B cell (primary cell): ENCODE measurements at regions not wholly inside any gene's neighbourhood (a gene's known extent, or its start where the extent isn't known, plus 50 kb on each side); places are given as distances from the start of the nearest gene placed in this dataset.

Source experiments
- ATAC-seq: fragments of 200-7000 bp; cut with Tn5 transposase; one replicate; pipeline ENCODE4 v1.10.0; 2021; ENCODE audit warnings: low read depth, mild to moderate bottlenecking, moderate number of reproducible peaks, moderate library complexity
- CTCF ChIA-PET: fragments of 350-600 bp; sonication (Branson Sonifier 250); formaldehyde crosslinking; loops from one replicate; lab custom pipeline; 2021; ENCODE audit warnings: antibody characterized with exemption, inconsistent platforms; lab: Charles Lee
- POLR2A ChIA-PET: fragments of 350-600 bp; sonication (Branson Sonifier 250); formaldehyde crosslinking; loops from one replicate; lab custom pipeline; 2021; ENCODE audit warnings: antibody characterized with exemption; lab: Charles Lee
- DNase-seq: peaks from one replicate; pipeline ENCODE4 v3.0.0; 2013
- H2AFZ ChIP-seq: 2 replicates; pipeline ENCODE4 v1.6.1; 2012; ENCODE audit warnings: mild to moderate bottlenecking, low read depth, low read length; ENCODE audit not compliant: insufficient read depth, poor library complexity, severe bottlenecking
- H3K27ac ChIP-seq, 2 donors: 1 replicate in 1 of 2; 2 replicates in 1 of 2; pipeline ENCODE4 v1.5.1; 2012 to 2013; ENCODE audit warnings: low read length in 2 of 2, mild to moderate bottlenecking in 2 of 2, moderate library complexity in 1 of 2
- H3K27me3 ChIP-seq, 4 experiments: fragments of 200-600 bp in 1 of 4; sonication (generic) in 1 of 4; replicated peaks in 1 of 4; 1 replicate in 2 of 4; 2 replicates in 2 of 4; pipeline versions ENCODE4 v1.6.1 to v1.7.0; 2013 to 2016; ENCODE audit warnings: low read length in 3 of 4, mild to moderate bottlenecking in 2 of 4, mixed read lengths in 1 of 4, moderate library complexity in 1 of 4; ENCODE audit not compliant: insufficient read depth in 4 of 4, control insufficient read depth in 3 of 4; ENCODE audit errors: control extremely low read depth in 1 of 4
- H3K36me3 ChIP-seq, 2 experiments: replicated peaks in 1 of 2; 1 replicate in 1 of 2; 2 replicates in 1 of 2; pipeline versions ENCODE4 v1.6.1 to v1.7.1; 2013; ENCODE audit warnings: low read length in 1 of 2; ENCODE audit not compliant: insufficient read depth in 2 of 2, control insufficient read depth in 1 of 2; ENCODE audit errors: control extremely low read depth in 1 of 2, extremely low read depth in 1 of 2
- H3K4me1 ChIP-seq, 2 donors: fragments of 200-600 bp in 1 of 2; sonication (generic) in 1 of 2; 1 replicate in 1 of 2; 2 replicates in 1 of 2; pipeline versions ENCODE4 v1.5.1 to v1.6.1; 2013 to 2017; ENCODE audit warnings: low read length in 2 of 2; ENCODE audit not compliant: control insufficient read depth in 2 of 2, insufficient read depth in 2 of 2
- H3K4me2 ChIP-seq: replicated peaks from 2 replicates; pipeline ENCODE3; 2012; ENCODE audit warnings: mild to moderate bottlenecking, low read depth, low read length; ENCODE audit not compliant: poor library complexity, severe bottlenecking
- H3K4me3 ChIP-seq, 5 experiments: fragments of 200-600 bp in 1 of 5; sonication (generic) in 1 of 5; 1 replicate in 3 of 5; 2 replicates in 2 of 5; pipeline versions ENCODE4 v1.5.1 to v1.7.0; 2011 to 2016; ENCODE audit warnings: low read length in 4 of 5, mild to moderate bottlenecking in 4 of 5, low read depth in 2 of 5, control low read depth in 1 of 5, moderate library complexity in 1 of 5; ENCODE audit not compliant: insufficient read depth in 1 of 5; ENCODE audit errors: control extremely low read depth in 1 of 5, extremely low read depth in 1 of 5
- H3K79me2 ChIP-seq: fragments of 200-600 bp; sonication (generic); one replicate; pipeline ENCODE4 v1.6.0; 2016; ENCODE audit warnings: low read length; ENCODE audit not compliant: control insufficient read depth, insufficient read depth
- H3K9ac ChIP-seq: fragments of 200-600 bp; sonication (generic); 2 replicates; pipeline ENCODE4 v1.6.1; 2017; ENCODE audit warnings: mild to moderate bottlenecking, low read length, moderate library complexity
- H3K9me3 ChIP-seq, 3 donors: one replicate each; pipeline versions ENCODE4 v1.6.1 to v1.7.1; 2013; ENCODE audit warnings: low read length in 2 of 3; ENCODE audit not compliant: control insufficient read depth in 2 of 3, insufficient read depth in 1 of 3; ENCODE audit errors: control extremely low read depth in 1 of 3
- H4K20me1 ChIP-seq: 2 replicates; pipeline ENCODE4 v1.6.0; 2012; ENCODE audit warnings: mild to moderate bottlenecking, low read length; ENCODE audit not compliant: insufficient read depth, control insufficient read depth, poor library complexity, severe bottlenecking
- H3K27ac Mint-ChIP-seq: one replicate; pipeline ENCODE4 v1.8.0; 2021; ENCODE audit warnings: mixed read lengths
- H3K27me3 Mint-ChIP-seq: one replicate; pipeline ENCODE4 v1.8.0; 2021; ENCODE audit warnings: mixed read lengths
- H3K4me1 Mint-ChIP-seq: one replicate; pipeline ENCODE4 v1.8.0; 2021; ENCODE audit warnings: mixed read lengths
- H3K4me3 Mint-ChIP-seq: one replicate; pipeline ENCODE4 v1.8.0; 2021; ENCODE audit warnings: mixed read lengths
- H3K9me3 Mint-ChIP-seq: one replicate; pipeline ENCODE4 v1.8.0; 2022; ENCODE audit warnings: mixed read lengths; ENCODE audit not compliant: insufficient read depth
- CTCF ChIP-seq: fragments of 200-600 bp; IDR thresholded peaks from one replicate; pipeline ENCODE4 v1.8.0; 2022; ENCODE audit warnings: antibody characterized with exemption, mild to moderate bottlenecking
- EZH2 ChIP-seq: IDR thresholded peaks from 2 replicates; pipeline ENCODE4 v1.6.1; 2012; ENCODE audit warnings: borderline replicate concordance, low read depth, mild to moderate bottlenecking, moderate library complexity, low read length; ENCODE audit not compliant: insufficient read depth, poor library complexity, severe bottlenecking
- WGBS: methylation state at CpG from one replicate; pipeline ENCODE4 v1.1.5; 2013; ENCODE audit warnings: missing lambda C conversion rate; ENCODE audit not compliant: insufficient coverage; 5-methylcytosine and 5-hydroxymethylcytosine counted together
- intact Hi-C: fragments of 100-400 bp; cut with micrococcal nuclease; formaldehyde crosslinking; loops from one replicate; pipeline ENCODE4 v1.10.0; 2022

GRCh38 chr3:63753995-63754394 is 65.1 kb upstream of the C3orf49 start:
- intact Hi-C loops: no loop called here
- no CpG with 5 or more reads among the region's 5 CpGs for WGBS
- POLR2A ChIA-PET: no interaction called here
- H3K36me3 ChIP-seq: no peaks in the 10 kb centered on the region
- no peaks in the 10 kb centered on the region for H3K79me2 ChIP-seq
- Mint-ChIP-seq H3K4me3 (no peak overlapping the region), H3K4me1 (no peaks in the 10 kb centered on the region), H3K27me3 (peaks cover 3% of the 10 kb centered on the region), H3K9me3 (no peaks in the 10 kb centered on the region), H3K27ac (no peak overlapping the region)
- no peak for DNase-seq
- H3K9ac ChIP-seq: no peak overlapping the region
- H3K27me3 ChIP-seq: no peaks in the 10 kb centered on the region
- CTCF ChIA-PET: no interaction called here
- no peak overlapping the region for H3K4me2 ChIP-seq
- no peak overlapping the region for H3K4me3 ChIP-seq
- H3K27ac ChIP-seq: no peak overlapping the region
- H3K9me3 ChIP-seq: peaks cover 0 to 2% (median 0%) of the 10 kb centered on the region in 3 donors
- no peak for ATAC-seq
- no peaks in the 10 kb centered on the region for H3K4me1 ChIP-seq
- H2AFZ ChIP-seq: no peak overlapping the region
- no peak for TF ChIP-seq CTCF
- no peak for TF ChIP-seq EZH2
- no peaks in the 10 kb centered on the region for H4K20me1 ChIP-seq

GRCh38 chr3:63762180-63762579 is 56.9 kb upstream of the C3orf49 start:
- Histone ChIP-seq H3K4me3 (no peak overlapping the region), H3K79me2 (no peaks in the 10 kb centered on the region), H2AFZ (no peak overlapping the region), H3K27ac (no peak overlapping the region), H4K20me1 (no peaks in the 10 kb centered on the region), H3K9ac (no peak overlapping the region), H3K36me3 (no peaks in the 10 kb centered on the region), H3K9me3 (no peaks in the 10 kb centered on the region), H3K4me1 (no peaks in the 10 kb centered on the region), H3K27me3 (no peaks in the 10 kb centered on the region), H3K4me2 (no peak overlapping the region)
- H3K9me3 Mint-ChIP-seq: no peaks in the 10 kb centered on the region
- ChIA-PET POLR2A (no interaction called here), CTCF (no interaction called here)
- H3K4me3 Mint-ChIP-seq: no peak overlapping the region
- H3K4me1 Mint-ChIP-seq: no peaks in the 10 kb centered on the region
- WGBS: no CpG with 5 or more reads among the region's 1 CpG
- TF ChIP-seq CTCF (no peak), EZH2 (no peak)
- DNase-seq: no peak
- intact Hi-C loops: no loop called here
- ATAC-seq: no peak
- H3K27me3 Mint-ChIP-seq: no peaks in the 10 kb centered on the region
- H3K27ac Mint-ChIP-seq: no peak overlapping the region
